ENCODE measurements at regions not wholly inside any gene's neighbourhood (a gene's known extent, or its start where the extent isn't known, plus 50 kb on each side); places are given as distances from the start of the nearest gene placed in this dataset.

DNA sequence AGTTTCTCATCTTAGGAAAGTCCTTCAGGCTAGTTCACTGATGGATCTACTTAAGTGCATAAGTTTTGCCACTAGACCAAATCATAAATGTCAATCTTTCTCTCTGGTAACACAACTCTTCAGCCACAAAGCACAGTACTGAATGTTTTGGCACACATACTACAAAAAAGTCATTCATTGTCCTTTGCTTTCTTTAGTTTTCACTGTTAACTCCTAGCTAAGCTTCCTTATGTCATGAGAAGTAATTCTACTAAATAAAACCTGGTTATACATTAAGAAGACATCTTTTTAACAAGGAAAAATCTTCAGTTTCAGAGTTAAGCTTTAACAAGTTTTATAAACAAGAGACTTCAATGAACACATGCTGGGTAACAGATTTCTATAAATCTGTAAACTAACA is 379.2 kb upstream of the NFIA start:
- H3K27me3 ChIP-seq (ENCODE audit: low read depth, low read length), result no peaks in the 10 kb centered on the region
- H3K4me3 ChIP-seq (ENCODE audit: low read length), result no peak overlapping the region
- H2AFZ ChIP-seq (ENCODE audit: low read depth, low read length), result no peak overlapping the region
- H4K20me1 ChIP-seq (ENCODE audit: insufficient read depth, low read length), result no peaks in the 10 kb centered on the region
- H3K27ac ChIP-seq (ENCODE audit: low read length), result no peak overlapping the region
- no peak overlapping the region for H3K4me2 ChIP-seq (ENCODE audit: low read length)
- no peaks in the 10 kb centered on the region for H3K9me3 ChIP-seq (ENCODE audit: insufficient read depth, low read length)
- H3K79me2 ChIP-seq (ENCODE audit: low read length), result no peaks in the 10 kb centered on the region
- no peaks in the 10 kb centered on the region for H3K36me3 ChIP-seq (replicated peaks; ENCODE audit: low read depth, low read length)
- H3K9ac ChIP-seq (ENCODE audit: low read length), result no peak overlapping the region
- H3K4me1 ChIP-seq (ENCODE audit: low read length), result no peaks in the 10 kb centered on the region
- no peak for TF ChIP-seq EZH2phosphoT487 (IDR thresholded peaks at IDR 0.05; ENCODE audit: low read depth)
- TF ChIP-seq, protein P1, sequence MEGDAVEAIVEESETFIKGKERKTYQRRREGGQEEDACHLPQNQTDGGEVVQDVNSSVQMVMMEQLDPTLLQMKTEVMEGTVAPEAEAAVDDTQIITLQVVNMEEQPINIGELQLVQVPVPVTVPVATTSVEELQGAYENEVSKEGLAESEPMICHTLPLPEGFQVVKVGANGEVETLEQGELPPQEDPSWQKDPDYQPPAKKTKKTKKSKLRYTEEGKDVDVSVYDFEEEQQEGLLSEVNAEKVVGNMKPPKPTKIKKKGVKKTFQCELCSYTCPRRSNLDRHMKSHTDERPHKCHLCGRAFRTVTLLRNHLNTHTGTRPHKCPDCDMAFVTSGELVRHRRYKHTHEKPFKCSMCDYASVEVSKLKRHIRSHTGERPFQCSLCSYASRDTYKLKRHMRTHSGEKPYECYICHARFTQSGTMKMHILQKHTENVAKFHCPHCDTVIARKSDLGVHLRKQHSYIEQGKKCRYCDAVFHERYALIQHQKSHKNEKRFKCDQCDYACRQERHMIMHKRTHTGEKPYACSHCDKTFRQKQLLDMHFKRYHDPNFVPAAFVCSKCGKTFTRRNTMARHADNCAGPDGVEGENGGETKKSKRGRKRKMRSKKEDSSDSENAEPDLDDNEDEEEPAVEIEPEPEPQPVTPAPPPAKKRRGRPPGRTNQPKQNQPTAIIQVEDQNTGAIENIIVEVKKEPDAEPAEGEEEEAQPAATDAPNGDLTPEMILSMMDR (IDR thresholded peaks at IDR 0.05; ENCODE audit: low read depth, low read length), result no peak

DNA sequence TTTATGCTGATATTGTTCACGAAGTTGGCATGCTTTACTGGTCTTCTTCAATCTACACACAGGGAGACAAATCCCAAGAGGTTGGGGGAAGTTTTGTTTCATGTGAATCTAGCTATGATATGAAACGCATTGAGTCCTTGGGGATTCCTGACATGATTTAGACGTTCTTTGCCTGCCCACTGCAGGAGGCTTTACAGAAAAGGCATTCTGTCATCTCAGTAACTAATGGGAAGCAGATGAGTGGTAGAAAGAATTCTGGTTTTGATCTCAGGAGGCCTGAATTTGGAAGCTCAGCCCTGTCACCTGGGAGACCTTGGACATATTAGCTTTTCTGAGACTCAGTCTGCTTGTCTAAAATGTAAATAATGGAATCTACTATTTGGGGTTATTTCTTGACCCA is 383.0 kb upstream of the NFIA start:
- Histone ChIP-seq H3K9ac (ENCODE audit: low read length) (no peak overlapping the region), H3K4me3 (ENCODE audit: low read length) (no peak overlapping the region), H2AFZ (ENCODE audit: low read depth, low read length) (no peak overlapping the region), H3K9me3 (ENCODE audit: insufficient read depth, low read length) (no peaks in the 10 kb centered on the region), H3K27me3 (ENCODE audit: low read depth, low read length) (no peaks in the 10 kb centered on the region), H3K4me2 (ENCODE audit: low read length) (no peak overlapping the region), H3K27ac (ENCODE audit: low read length) (no peak overlapping the region), H3K36me3 (replicated peaks; ENCODE audit: low read depth, low read length) (no peaks in the 10 kb centered on the region), H3K79me2 (ENCODE audit: low read length) (no peaks in the 10 kb centered on the region), H3K4me1 (ENCODE audit: low read length) (no peaks in the 10 kb centered on the region), H4K20me1 (ENCODE audit: insufficient read depth, low read length) (no peaks in the 10 kb centered on the region)
- TF ChIP-seq, protein P1 (IDR thresholded peaks at IDR 0.05; ENCODE audit: low read depth, low read length), result no peak
- TF ChIP-seq EZH2phosphoT487 (IDR thresholded peaks at IDR 0.05; ENCODE audit: low read depth), result no peak

DNA sequence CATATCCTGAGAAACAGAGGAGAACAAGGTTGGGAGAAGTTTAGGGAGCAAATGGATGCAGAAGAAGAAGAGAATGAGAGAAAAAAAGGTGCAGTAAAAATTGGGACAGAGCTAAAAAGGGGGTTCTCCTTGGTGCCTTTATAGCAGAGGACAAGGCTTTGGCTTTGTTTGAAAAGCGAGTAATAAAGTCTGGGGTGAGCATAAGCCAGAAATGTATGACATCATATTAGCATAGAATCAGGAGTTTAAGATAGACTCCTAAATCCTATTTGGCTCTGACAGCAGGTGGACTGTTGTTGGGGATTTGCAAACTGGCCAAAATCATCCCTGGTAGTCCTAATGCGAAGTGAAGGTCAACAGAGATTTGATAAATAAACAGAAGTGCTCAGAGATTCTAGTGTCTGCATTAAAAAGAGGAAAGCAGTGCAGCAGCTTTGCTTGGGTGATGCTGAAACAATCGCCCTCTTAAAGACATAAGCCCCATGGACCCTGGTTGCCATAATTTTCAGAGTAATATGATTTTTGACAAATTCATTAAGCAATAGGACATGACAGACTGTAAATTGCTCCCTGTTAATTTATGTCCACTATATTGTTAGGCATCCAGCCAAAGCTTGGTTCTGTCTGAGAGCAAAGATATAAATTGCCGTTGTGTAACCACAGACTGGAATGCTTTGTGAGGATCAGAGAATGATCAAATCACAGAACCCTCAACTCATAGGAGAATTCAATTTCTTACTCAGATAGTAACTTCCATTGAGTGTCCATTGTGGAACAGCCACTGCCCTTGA is 385.0 kb upstream of the NFIA start:
- Histone ChIP-seq H3K9me3 (ENCODE audit: insufficient read depth, low read length) (no peaks in the 10 kb centered on the region), H3K27ac (ENCODE audit: low read length) (no peak overlapping the region)
- TF ChIP-seq EZH2phosphoT487 (IDR thresholded peaks at IDR 0.05; ENCODE audit: low read depth), result no peak
- TF ChIP-seq, protein P1 (IDR thresholded peaks at IDR 0.05; ENCODE audit: low read depth, low read length), result no peak

DNA sequence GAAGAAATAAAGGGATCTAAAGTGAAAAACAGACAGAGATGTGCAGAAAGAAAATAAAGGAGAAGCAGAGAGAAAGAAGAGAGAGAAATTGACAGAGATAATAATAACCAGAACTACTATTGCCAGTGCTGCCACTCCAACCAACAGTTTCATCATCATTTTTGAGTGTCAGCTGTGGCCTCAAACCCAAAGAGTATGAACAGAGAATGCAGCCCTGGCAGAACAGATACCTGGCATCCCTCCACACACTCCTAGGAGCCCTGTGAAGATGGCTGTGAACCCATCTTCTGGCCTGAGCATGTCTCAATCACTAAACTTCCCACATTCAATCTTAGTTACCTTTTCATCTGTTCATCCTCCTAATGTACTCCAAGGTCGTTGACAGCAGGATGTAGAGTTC is 385.8 kb upstream of the NFIA start:
- Histone ChIP-seq H3K9ac (ENCODE audit: low read length) (no peak overlapping the region), H3K79me2 (ENCODE audit: low read length) (no peaks in the 10 kb centered on the region), H3K9me3 (ENCODE audit: insufficient read depth, low read length) (no peaks in the 10 kb centered on the region), H2AFZ (ENCODE audit: low read depth, low read length) (no peak overlapping the region), H3K4me3 (ENCODE audit: low read length) (no peak overlapping the region), H3K27ac (ENCODE audit: low read length) (no peak overlapping the region), H3K4me1 (ENCODE audit: low read length) (no peaks in the 10 kb centered on the region), H3K36me3 (replicated peaks; ENCODE audit: low read depth, low read length) (no peaks in the 10 kb centered on the region), H3K27me3 (ENCODE audit: low read depth, low read length) (no peaks in the 10 kb centered on the region), H3K4me2 (ENCODE audit: low read length) (no peak overlapping the region), H4K20me1 (ENCODE audit: insufficient read depth, low read length) (no peaks in the 10 kb centered on the region)
- TF ChIP-seq, protein P1 (IDR thresholded peaks at IDR 0.05; ENCODE audit: low read depth, low read length), result no peak
- no peak for TF ChIP-seq EZH2phosphoT487 (IDR thresholded peaks at IDR 0.05; ENCODE audit: low read depth)

More for the DNA sequence above, 385.0 kb upstream of the NFIA start:
- Histone ChIP-seq H3K36me3 (replicated peaks; ENCODE audit: low read depth, low read length) (no peaks in the 10 kb centered on the region), H3K4me1 (ENCODE audit: low read length) (no peaks in the 10 kb centered on the region), H3K79me2 (ENCODE audit: low read length) (no peaks in the 10 kb centered on the region), H2AFZ (ENCODE audit: low read depth, low read length) (no peak overlapping the region), H4K20me1 (ENCODE audit: insufficient read depth, low read length) (no peaks in the 10 kb centered on the region), H3K4me2 (ENCODE audit: low read length) (no peak overlapping the region), H3K9ac (ENCODE audit: low read length) (no peak overlapping the region), H3K27me3 (ENCODE audit: low read depth, low read length) (no peaks in the 10 kb centered on the region), H3K4me3 (ENCODE audit: low read length) (no peak overlapping the region)

Measured in OCI-LY3 (cell line).